ENCODE measurements at regions not wholly inside any gene's neighbourhood (a gene's known extent, or its start where the extent isn't known, plus 50 kb on each side); places are given as distances from the start of the nearest gene placed in this dataset.

DNA sequence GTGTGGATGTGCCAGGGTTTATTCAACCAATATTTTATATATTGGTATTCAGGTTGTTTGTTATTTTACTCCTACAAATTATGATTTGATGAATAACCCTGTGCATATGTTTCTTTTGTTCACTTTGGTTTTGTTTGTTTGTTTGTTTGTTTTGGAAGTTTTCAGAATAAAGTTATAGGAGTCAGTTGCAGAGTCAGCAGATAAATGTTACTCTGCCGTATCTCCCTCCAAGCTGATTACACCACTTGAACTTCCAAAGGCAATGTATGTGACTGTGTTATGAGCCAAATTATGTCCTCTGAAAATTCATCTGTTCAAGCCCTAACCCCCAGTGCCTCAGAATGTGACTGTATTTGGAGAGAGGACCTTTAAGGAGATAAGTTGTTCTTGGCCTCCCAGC is 497.5 kb downstream of the TNS1 start:
- TF ChIP-seq, protein P1, sequence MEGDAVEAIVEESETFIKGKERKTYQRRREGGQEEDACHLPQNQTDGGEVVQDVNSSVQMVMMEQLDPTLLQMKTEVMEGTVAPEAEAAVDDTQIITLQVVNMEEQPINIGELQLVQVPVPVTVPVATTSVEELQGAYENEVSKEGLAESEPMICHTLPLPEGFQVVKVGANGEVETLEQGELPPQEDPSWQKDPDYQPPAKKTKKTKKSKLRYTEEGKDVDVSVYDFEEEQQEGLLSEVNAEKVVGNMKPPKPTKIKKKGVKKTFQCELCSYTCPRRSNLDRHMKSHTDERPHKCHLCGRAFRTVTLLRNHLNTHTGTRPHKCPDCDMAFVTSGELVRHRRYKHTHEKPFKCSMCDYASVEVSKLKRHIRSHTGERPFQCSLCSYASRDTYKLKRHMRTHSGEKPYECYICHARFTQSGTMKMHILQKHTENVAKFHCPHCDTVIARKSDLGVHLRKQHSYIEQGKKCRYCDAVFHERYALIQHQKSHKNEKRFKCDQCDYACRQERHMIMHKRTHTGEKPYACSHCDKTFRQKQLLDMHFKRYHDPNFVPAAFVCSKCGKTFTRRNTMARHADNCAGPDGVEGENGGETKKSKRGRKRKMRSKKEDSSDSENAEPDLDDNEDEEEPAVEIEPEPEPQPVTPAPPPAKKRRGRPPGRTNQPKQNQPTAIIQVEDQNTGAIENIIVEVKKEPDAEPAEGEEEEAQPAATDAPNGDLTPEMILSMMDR (IDR thresholded peaks at IDR 0.05; ENCODE audit: borderline replicate concordance, extremely low read depth, low read length, poor library complexity, severe bottlenecking) = no peak
- no peak for TF ChIP-seq EZH2 (IDR thresholded peaks at IDR 0.05; ENCODE audit: borderline replicate concordance, low read depth, low read length, severe bottlenecking)
